ENCODE measurements at regions not wholly inside any gene's neighbourhood (a gene's known extent, or its start where the extent isn't known, plus 50 kb on each side); places are given as distances from the start of the nearest gene placed in this dataset.
A peak's percentile ranks its signal among the peaks of the same experiment; 100 is the strongest.

GRCh38 chr2:191612496-191612895 is 65.4 kb upstream of the NABP1 start:
- no peak for DNase-seq (ENCODE audit: low read depth in 4 of 6, low spot score in 6 of 6)
- Histone ChIP-seq H3K4me1 (ENCODE audit: control insufficient read depth, insufficient read depth, low read length) (no peaks in the 10 kb centered on the region), H3K36me3 (ENCODE audit: control insufficient read depth, insufficient read depth, low read length) (no peaks in the 10 kb centered on the region), H3K9me3 (ENCODE audit: control insufficient read depth, insufficient read depth, low read length) (no peaks in the 10 kb centered on the region), H3K4me3 (ENCODE audit: low read depth, low read length) (no peak overlapping the region), H3K27me3 (ENCODE audit: control insufficient read depth, insufficient read depth, low read length) (no peaks in the 10 kb centered on the region), H3K27ac (ENCODE audit: low read depth, low read length) (no peak overlapping the region)
- 100% methylated on average over 1 of the region's 1 CpG for WGBS (ENCODE audit: insufficient coverage)

- Histone ChIP-seq H3K4me3 (ENCODE audit: low read depth, low read length) (no peak overlapping the region), H3K27ac (ENCODE audit: low read depth, low read length) (no peak overlapping the region), H3K4me1 (ENCODE audit: control insufficient read depth, insufficient read depth, low read length) (no peaks in the 10 kb centered on the region), H3K9me3 (ENCODE audit: control insufficient read depth, insufficient read depth, low read length) (no peaks in the 10 kb centered on the region), H3K36me3 (ENCODE audit: control insufficient read depth, insufficient read depth, low read length) (no peaks in the 10 kb centered on the region), H3K27me3 (ENCODE audit: control insufficient read depth, insufficient read depth, low read length) (no peaks in the 10 kb centered on the region)
- DNase-seq (ENCODE audit: low read depth in 4 of 6, low spot score in 6 of 6) = no peak
- 90% methylated on average over 1 of the region's 3 CpGs for WGBS (ENCODE audit: insufficient coverage)
These were observed 63.2 kb upstream of the NABP1 start for GRCh38 chr2:191614759-191615158.

GRCh38 chr2:191615596-191615995 is 62.3 kb upstream of the NABP1 start:
- 100% methylated on average over 1 of the region's 3 CpGs for WGBS (ENCODE audit: insufficient coverage)
- no peak for DNase-seq (ENCODE audit: low read depth in 4 of 6, low spot score in 6 of 6)

GRCh38 chr2:191617575-191617974 is 60.4 kb upstream of the NABP1 start:
- Histone ChIP-seq H3K9me3 (ENCODE audit: control insufficient read depth, insufficient read depth, low read length) (no peaks in the 10 kb centered on the region), H3K36me3 (ENCODE audit: control insufficient read depth, insufficient read depth, low read length) (no peaks in the 10 kb centered on the region), H3K4me3 (ENCODE audit: low read depth, low read length) (no peak overlapping the region), H3K27ac (ENCODE audit: low read depth, low read length) (no peak overlapping the region), H3K4me1 (ENCODE audit: control insufficient read depth, insufficient read depth, low read length) (no peaks in the 10 kb centered on the region), H3K27me3 (ENCODE audit: control insufficient read depth, insufficient read depth, low read length) (no peaks in the 10 kb centered on the region)
- no CpG with 5 or more reads among the region's 4 CpGs for WGBS (ENCODE audit: insufficient coverage)
- DNase-seq (ENCODE audit: low read depth in 4 of 6, low spot score in 6 of 6) = no peak

More at GRCh38 chr2:191615596-191615995, 62.3 kb upstream of the NABP1 start:
- no peaks in the 10 kb centered on the region for H3K4me1 ChIP-seq (ENCODE audit: control insufficient read depth, insufficient read depth, low read length)
- no peaks in the 10 kb centered on the region for H3K27me3 ChIP-seq (ENCODE audit: control insufficient read depth, insufficient read depth, low read length)
- H3K4me3 ChIP-seq (ENCODE audit: low read depth, low read length) = no peak overlapping the region
- H3K9me3 ChIP-seq (ENCODE audit: control insufficient read depth, insufficient read depth, low read length) = no peaks in the 10 kb centered on the region
- H3K27ac ChIP-seq (ENCODE audit: low read depth, low read length) = no peak overlapping the region
- no peaks in the 10 kb centered on the region for H3K36me3 ChIP-seq (ENCODE audit: control insufficient read depth, insufficient read depth, low read length)

- 66% methylated on average over 2 of the region's 3 CpGs for WGBS (ENCODE audit: insufficient coverage)
- no peak overlapping the region for H3K4me3 ChIP-seq (ENCODE audit: low read depth, low read length)
- no peak for DNase-seq (ENCODE audit: low read depth in 4 of 6, low spot score in 6 of 6)
- H3K9me3 ChIP-seq (ENCODE audit: control insufficient read depth, insufficient read depth, low read length) = no peaks in the 10 kb centered on the region
- no peak overlapping the region for H3K27ac ChIP-seq (ENCODE audit: low read depth, low read length)
- H3K27me3 ChIP-seq (ENCODE audit: control insufficient read depth, insufficient read depth, low read length) = no peaks in the 10 kb centered on the region
- H3K4me1 ChIP-seq (ENCODE audit: control insufficient read depth, insufficient read depth, low read length) = no peaks in the 10 kb centered on the region
- no peaks in the 10 kb centered on the region for H3K36me3 ChIP-seq (ENCODE audit: control insufficient read depth, insufficient read depth, low read length)
These were observed 59.7 kb upstream of the NABP1 start for GRCh38 chr2:191618046-191618780.

- no peak overlapping the region for H3K4me3 ChIP-seq (ENCODE audit: low read depth, low read length)
- H3K27me3 ChIP-seq (ENCODE audit: control insufficient read depth, insufficient read depth, low read length) = no peaks in the 10 kb centered on the region
- H3K27ac ChIP-seq (ENCODE audit: low read depth, low read length) = no peak overlapping the region
- DNase-seq (ENCODE audit: low read depth in 4 of 6, low spot score in 6 of 6) = no peak
- 100% methylated on average over 2 of the region's 2 CpGs for WGBS (ENCODE audit: insufficient coverage)
- H3K4me1 ChIP-seq (ENCODE audit: control insufficient read depth, insufficient read depth, low read length) = no peaks in the 10 kb centered on the region
- no peaks in the 10 kb centered on the region for H3K9me3 ChIP-seq (ENCODE audit: control insufficient read depth, insufficient read depth, low read length)
- no peaks in the 10 kb centered on the region for H3K36me3 ChIP-seq (ENCODE audit: control insufficient read depth, insufficient read depth, low read length)
These were observed 59.1 kb upstream of the NABP1 start for GRCh38 chr2:191618786-191619185.

- Histone ChIP-seq H3K36me3 (ENCODE audit: control insufficient read depth, insufficient read depth, low read length) (no peaks in the 10 kb centered on the region), H3K27ac (ENCODE audit: low read depth, low read length) (no peak overlapping the region), H3K9me3 (ENCODE audit: control insufficient read depth, insufficient read depth, low read length) (no peaks in the 10 kb centered on the region), H3K27me3 (ENCODE audit: control insufficient read depth, insufficient read depth, low read length) (no peaks in the 10 kb centered on the region), H3K4me3 (ENCODE audit: low read depth, low read length) (no peak overlapping the region), H3K4me1 (ENCODE audit: control insufficient read depth, insufficient read depth, low read length) (no peaks in the 10 kb centered on the region)
- no peak for DNase-seq (ENCODE audit: low read depth in 4 of 6, low spot score in 6 of 6)
- WGBS (ENCODE audit: insufficient coverage) = 86% methylated on average over 1 of the region's 1 CpG
These were observed 57.8 kb upstream of the NABP1 start for GRCh38 chr2:191620144-191620543.

GRCh38 chr2:191622374-191623320 is 55.3 kb upstream of the NABP1 start:
- Histone ChIP-seq H3K9me3 (ENCODE audit: control insufficient read depth, insufficient read depth, low read length) (no peaks in the 10 kb centered on the region), H3K36me3 (ENCODE audit: control insufficient read depth, insufficient read depth, low read length) (no peaks in the 10 kb centered on the region), H3K27me3 (ENCODE audit: control insufficient read depth, insufficient read depth, low read length) (no peaks in the 10 kb centered on the region), H3K4me3 (ENCODE audit: low read depth, low read length) (no peak overlapping the region), H3K27ac (ENCODE audit: low read depth, low read length) (no peak overlapping the region), H3K4me1 (ENCODE audit: control insufficient read depth, insufficient read depth, low read length) (no peaks in the 10 kb centered on the region)
- WGBS (ENCODE audit: insufficient coverage) = 91% methylated on average over 3 of the region's 5 CpGs
- DNase-seq (ENCODE audit: low read depth in 4 of 6, low spot score in 6 of 6) = no peak

GRCh38 chr2:191625016-191625415 is 52.9 kb upstream of the NABP1 start:
- Histone ChIP-seq H3K27me3 (ENCODE audit: control insufficient read depth, insufficient read depth, low read length) (no peaks in the 10 kb centered on the region), H3K4me1 (ENCODE audit: control insufficient read depth, insufficient read depth, low read length) (no peaks in the 10 kb centered on the region), H3K9me3 (ENCODE audit: control insufficient read depth, insufficient read depth, low read length) (no peaks in the 10 kb centered on the region), H3K4me3 (ENCODE audit: low read depth, low read length) (no peak overlapping the region), H3K36me3 (ENCODE audit: control insufficient read depth, insufficient read depth, low read length) (no peaks in the 10 kb centered on the region), H3K27ac (ENCODE audit: low read depth, low read length) (no peak overlapping the region)
- WGBS (ENCODE audit: insufficient coverage) = 64% methylated on average over 2 of the region's 3 CpGs
- DNase-seq (ENCODE audit: low read depth in 4 of 6, low spot score in 6 of 6) = peak in 1 of 6 donors; percentile 19
